HepG2 (cell line): ENCODE measurements at regions not wholly inside any gene's neighbourhood (a gene's known extent, or its start where the extent isn't known, plus 50 kb on each side); places are given as distances from the start of the nearest gene placed in this dataset.
A peak's percentile ranks its signal among the peaks of the same experiment; 100 is the strongest.

Source experiments
- ATAC-seq: fragments of 200-7000 bp; cut with Tn5 transposase; 3 replicates; pipeline ENCODE4 v1.9.1; 2020; ENCODE audit warnings: mild to moderate bottlenecking, moderate library complexity
- BruUV-seq: library from RNA; stranded (reverse); fragments of 400-500 nt; replicated peaks from 2 replicates; lab custom pipeline; 2021; lab: Mats Ljungman, UMichigan
- CTCF ChIA-PET: fragments of 300-600 bp; formaldehyde crosslinking; extraction: SDS; loops from one replicate; lab custom pipeline; 2021; ENCODE audit warnings: low total read pairs, inconsistent platforms, low intra/inter-chr PET ratio; lab: Yijun Ruan, JAX
- POLR2A ChIA-PET: fragments of 350-600 bp; sonication (Branson Sonifier 250); formaldehyde crosslinking; loops from one replicate; lab custom pipeline; 2020; ENCODE audit warnings: antibody characterized with exemption, inconsistent platforms; lab: Yijun Ruan, JAX
- DNase-seq: peaks from one replicate; pipeline ENCODE4 v3.0.0-alpha.2; 2015; ENCODE audit warnings: low spot score
- FAIRE-seq: peaks from 3 replicates; lab custom pipeline; 2011; peaks lifted over from hg19 to GRCh38; lab: Jason Lieb, UNC
- H2AFZ ChIP-seq: one replicate; pipeline ENCODE4 v1.6.1; 2011; ENCODE audit warnings: low read length, inconsistent platforms
- H3K27ac ChIP-seq: fragments of 300-600 bp; 3 replicates; pipeline ENCODE4 v1.8.0; 2011; ENCODE audit warnings: mixed run types, mild to moderate bottlenecking, mixed read lengths, low read length, inconsistent platforms; ENCODE audit not compliant: insufficient read depth; ENCODE audit errors: extremely low read length
- H3K27me3 ChIP-seq, 2 experiments: fragments of 200-600 bp in 1 of 2; 2 replicates in 1 of 2; 3 replicates in 1 of 2; pipeline versions ENCODE4 v1.6.0 to v1.8.0; 2011; ENCODE audit warnings: low read length in 2 of 2, mild to moderate bottlenecking in 2 of 2, moderate library complexity in 2 of 2, inconsistent platforms in 1 of 2; ENCODE audit not compliant: insufficient read depth in 2 of 2, control insufficient read depth in 1 of 2
- H3K36me3 ChIP-seq, 2 experiments: fragments of 200-600 bp in 1 of 2; replicated peaks in 1 of 2; 2 replicates in 1 of 2; 3 replicates in 1 of 2; pipeline versions ENCODE4 v1.5.1 to v1.8.0; 2011; ENCODE audit warnings: low read length in 2 of 2, inconsistent platforms in 1 of 2; ENCODE audit not compliant: insufficient read depth in 2 of 2, control insufficient read depth in 1 of 2
- H3K4me1 ChIP-seq: 2 replicates; pipeline ENCODE4 v1.5.1; 2012; ENCODE audit warnings: low read length, inconsistent platforms; ENCODE audit not compliant: insufficient read depth
- H3K4me2 ChIP-seq: 2 replicates; pipeline ENCODE4 v1.6.0; 2011; ENCODE audit warnings: low read depth, low read length, inconsistent platforms
- H3K4me3 ChIP-seq, 3 experiments: fragments of 200-600 bp in 1 of 3; sonication (generic), shearing (Covaris generic) in 1 of 3; replicated peaks in 1 of 3; 2 replicates each; pipeline ENCODE4 v1.5.1; 2011 to 2016; ENCODE audit warnings: low read length in 3 of 3, inconsistent platforms in 2 of 3, low read depth in 2 of 3, mild to moderate bottlenecking in 2 of 3, control low read depth in 1 of 3, mixed read lengths in 1 of 3; ENCODE audit not compliant: insufficient read depth in 1 of 3
- H3K79me2 ChIP-seq: one replicate; pipeline ENCODE4 v1.6.1; 2011; ENCODE audit warnings: low read length, inconsistent platforms; ENCODE audit not compliant: insufficient read depth
- H3K9ac ChIP-seq: 2 replicates; pipeline ENCODE4 v1.6.0; 2011; ENCODE audit warnings: mild to moderate bottlenecking, low read depth, low read length, inconsistent platforms; ENCODE audit not compliant: insufficient read depth
- H3K9me3 ChIP-seq: 2 replicates; pipeline ENCODE4 v1.5.1; 2012; ENCODE audit warnings: mild to moderate bottlenecking, low read length
- H4K20me1 ChIP-seq: 2 replicates; pipeline ENCODE4 v1.6.0; 2011; ENCODE audit warnings: inconsistent platforms, mild to moderate bottlenecking, low read length, moderate library complexity; ENCODE audit not compliant: insufficient read depth
- CEBPB ChIP-seq: IDR thresholded peaks from 2 replicates; pipeline ENCODE4 v1.6.1; 2011; ENCODE audit warnings: low read depth, low read length, improper control_type of control experiment, borderline replicate concordance
- ELF1 ChIP-seq: sonication (generic); formaldehyde crosslinking; IDR thresholded peaks from 2 replicates; pipeline ENCODE4 v1.4.0; 2020; ENCODE audit warnings: missing genetic modification reagents
- FOSL2 ChIP-seq: sonication (generic); formaldehyde crosslinking; IDR thresholded peaks from 2 replicates; pipeline ENCODE4 v1.4.0; 2020; ENCODE audit warnings: missing genetic modification reagents
- MAFK ChIP-seq, 2 experiments: IDR thresholded peaks in 1 of 2; conservative IDR thresholded peaks in 1 of 2; 2 replicates each; pipeline ENCODE4 v1.6.1; 2011; ENCODE audit warnings: improper control_type of control experiment in 2 of 2, low read length in 2 of 2
- TBP ChIP-seq: sonication (generic); formaldehyde crosslinking; IDR thresholded peaks from 2 replicates; pipeline ENCODE4 v1.5.0; 2020; ENCODE audit warnings: missing genetic modification reagents
- TBX3 ChIP-seq: fragments of 450-650 bp; IDR thresholded peaks from 2 replicates; pipeline ENCODE4 v1.6.1; 2017; ENCODE audit warnings: antibody characterized with exemption, mild to moderate bottlenecking, inconsistent platforms, borderline replicate concordance
- U2AF1 ChIP-seq: fragments of 200-400 bp; formaldehyde crosslinking; optimal IDR thresholded peaks from 2 replicates; pipeline ENCODE3; 2017; ENCODE audit warnings: mild to moderate bottlenecking, low read depth, low read length
- ZNF17 ChIP-seq: sonication (generic); formaldehyde crosslinking; IDR thresholded peaks from 2 replicates; pipeline ENCODE4 v1.5.0; 2020; ENCODE audit warnings: mild to moderate bottlenecking, missing genetic modification reagents
- ZNF891 ChIP-seq: sonication (generic); formaldehyde crosslinking; IDR thresholded peaks from 2 replicates; pipeline ENCODE4 v1.5.0; 2020; ENCODE audit warnings: mild to moderate bottlenecking, missing genetic modification reagents
- WGBS: methylation state at CpG from one replicate; pipeline ENCODE4 v1.1.6; 2017; ENCODE audit warnings: low lambda C conversion rate; 5-methylcytosine and 5-hydroxymethylcytosine counted together
- in situ Hi-C: cut with HindIII; loops from 2 replicates; pipeline ENCODE4 v1.10.0; 2017; ENCODE audit warnings: low pct_unique_long_range_greater_than_20kb; ENCODE audit not compliant: extremely low pct_ligation_motif_present
- intact Hi-C: fragments of 100-400 bp; cut with micrococcal nuclease; formaldehyde crosslinking; loops from one replicate; pipeline ENCODE4 v1.10.0; 2022; ENCODE audit not compliant: unreplicated experiment
- TF ChIP-seq, protein P1 (sequence below): sonication (generic); formaldehyde crosslinking; IDR thresholded peaks from 2 replicates; pipeline ENCODE4 v1.8.0; 2022; ENCODE audit warnings: missing genetic modification reagents, mild to moderate bottlenecking, borderline replicate concordance

GRCh38 chr10:60666221-60666620 lies 112.1 kb upstream of the CDK1 start:
- BruUV-seq = no TSS peak
- no peak overlapping the region for H3K4me3 ChIP-seq
- H3K4me1 ChIP-seq = peaks cover 5% of the 10 kb centered on the region; the same call in 1 of the 2 replicates
- H4K20me1 ChIP-seq = no peaks in the 10 kb centered on the region
- no peak for FAIRE-seq
- ChIA-PET CTCF (no interaction called here), POLR2A (no interaction called here)
- intact Hi-C loops = no loop called here
- no peaks in the 10 kb centered on the region for H3K27me3 ChIP-seq
- TF ChIP-seq ZNF17 (CRISPR knock-in tag) (no peak), CEBPB (0 out of 2 replicates have a peak, but pooled peaks have one; percentile 9), ELF1 (no peak)
- no peaks in the 10 kb centered on the region for H3K79me2 ChIP-seq
- no peaks in the 10 kb centered on the region for H3K9me3 ChIP-seq
- 4% methylated on average over 2 of the region's 2 CpGs for WGBS
- H3K4me2 ChIP-seq = no peak overlapping the region
- in situ Hi-C loops = no loop called here
- H3K27ac ChIP-seq = no peak overlapping the region
- no peak for DNase-seq
- H3K9ac ChIP-seq = no peak overlapping the region
- ATAC-seq = no peak
- H3K36me3 ChIP-seq = no peaks in the 10 kb centered on the region
- no peak overlapping the region for H2AFZ ChIP-seq

GRCh38 chr10:60664859-60665258 lies 113.4 kb upstream of the CDK1 start:
- H3K9me3 ChIP-seq = no peaks in the 10 kb centered on the region
- H2AFZ ChIP-seq = no peak overlapping the region
- ChIA-PET CTCF (no interaction called here), POLR2A (no interaction called here)
- FAIRE-seq = no peak
- peaks cover 5% of the 10 kb centered on the region; the same call in 1 of the 2 replicates for H3K4me1 ChIP-seq
- no peaks in the 10 kb centered on the region for H3K79me2 ChIP-seq
- no peak overlapping the region for H3K4me2 ChIP-seq
- TF ChIP-seq FOSL2 (CRISPR knock-in tag) = 0 out of 2 replicates have a peak, but pooled peaks have one; percentile 10
- 0 out of 4 replicates have a peak, but pooled peaks of 1 of the 2 experiments have one; percentile 9 for TF ChIP-seq MAFK (conservative IDR thresholded peaks at IDR 0.05 in 1 of 2, IDR thresholded peaks at IDR 0.05 in 1 of 2; ENCODE audit: low read length in 2 of 2)
- no peak for TF ChIP-seq U2AF1
- no peak for TF ChIP-seq TBP (CRISPR knock-in tag)
- TF ChIP-seq, protein P1, sequence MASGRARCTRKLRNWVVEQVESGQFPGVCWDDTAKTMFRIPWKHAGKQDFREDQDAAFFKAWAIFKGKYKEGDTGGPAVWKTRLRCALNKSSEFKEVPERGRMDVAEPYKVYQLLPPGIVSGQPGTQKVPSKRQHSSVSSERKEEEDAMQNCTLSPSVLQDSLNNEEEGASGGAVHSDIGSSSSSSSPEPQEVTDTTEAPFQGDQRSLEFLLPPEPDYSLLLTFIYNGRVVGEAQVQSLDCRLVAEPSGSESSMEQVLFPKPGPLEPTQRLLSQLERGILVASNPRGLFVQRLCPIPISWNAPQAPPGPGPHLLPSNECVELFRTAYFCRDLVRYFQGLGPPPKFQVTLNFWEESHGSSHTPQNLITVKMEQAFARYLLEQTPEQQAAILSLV = no peak
- TF ChIP-seq ZNF891 (CRISPR knock-in tag) = no peak
- TF ChIP-seq TBX3 = no peak
- DNase-seq = no peak
- no peak for ATAC-seq
- in situ Hi-C loops (no loop called here), intact Hi-C loops (loop anchor here (5.0 kb wide), 1 partner anchor 102 kb away; no protein-coding TSS in a partner anchor)
- 26% methylated on average over 4 of the region's 4 CpGs for WGBS
- H3K9ac ChIP-seq = no peak overlapping the region
- no peak overlapping the region for H3K27ac ChIP-seq
- no TSS peak for BruUV-seq
- no peaks in the 10 kb centered on the region for H4K20me1 ChIP-seq
- no peaks in the 10 kb centered on the region for H3K36me3 ChIP-seq
- no peaks in the 10 kb centered on the region for H3K27me3 ChIP-seq
- no peak overlapping the region for H3K4me3 ChIP-seq
